H1 (cell line): ENCODE measurements at regions not wholly inside any gene's neighbourhood (a gene's known extent, or its start where the extent isn't known, plus 50 kb on each side); places are given as distances from the start of the nearest gene placed in this dataset.

Experiments
- POLR2A ChIP-seq, 2 experiments: IDR thresholded peaks; 1 replicate in 1 of 2; 2 replicates in 1 of 2; pipeline ENCODE4 v1.6.1; 2011; ENCODE audit warnings: low read depth in 2 of 2, low read length in 2 of 2, mild to moderate bottlenecking in 2 of 2; ENCODE audit errors: control extremely low read depth in 1 of 2
- TBP ChIP-seq: IDR thresholded peaks from 2 replicates; pipeline ENCODE4 v1.6.1; 2011; ENCODE audit warnings: low read depth, low read length, improper control_type of control experiment
- ZNF274 ChIP-seq: IDR thresholded peaks from 2 replicates; pipeline ENCODE4 v1.7.0; 2012; ENCODE audit warnings: low read length, borderline replicate concordance; ENCODE audit errors: extremely low read depth

GRCh38 chr9:84067821-84068220, 87.2 kb downstream of the RMI1 start (continued):
- no peak for TF ChIP-seq POLR2A (IDR thresholded peaks at IDR 0.05; ENCODE audit: control extremely low read depth in 1 of 2, low read depth in 2 of 2, low read length in 2 of 2)
- TF ChIP-seq ZNF274 = no peak
- no peak for TF ChIP-seq TBP
